HG02852 (cell line): ENCODE measurements at regions not wholly inside any gene's neighbourhood (a gene's known extent, or its start where the extent isn't known, plus 50 kb on each side); places are given as distances from the start of the nearest gene placed in this dataset.

ENCODE experiments used
- ATAC-seq: cut with Tn5 transposase; IDR thresholded peaks from one replicate; pipeline ENCODE4 v1.9.1; 2021; ENCODE audit warnings: mild to moderate bottlenecking, moderate library complexity; ENCODE audit not compliant: unreplicated experiment

DNA sequence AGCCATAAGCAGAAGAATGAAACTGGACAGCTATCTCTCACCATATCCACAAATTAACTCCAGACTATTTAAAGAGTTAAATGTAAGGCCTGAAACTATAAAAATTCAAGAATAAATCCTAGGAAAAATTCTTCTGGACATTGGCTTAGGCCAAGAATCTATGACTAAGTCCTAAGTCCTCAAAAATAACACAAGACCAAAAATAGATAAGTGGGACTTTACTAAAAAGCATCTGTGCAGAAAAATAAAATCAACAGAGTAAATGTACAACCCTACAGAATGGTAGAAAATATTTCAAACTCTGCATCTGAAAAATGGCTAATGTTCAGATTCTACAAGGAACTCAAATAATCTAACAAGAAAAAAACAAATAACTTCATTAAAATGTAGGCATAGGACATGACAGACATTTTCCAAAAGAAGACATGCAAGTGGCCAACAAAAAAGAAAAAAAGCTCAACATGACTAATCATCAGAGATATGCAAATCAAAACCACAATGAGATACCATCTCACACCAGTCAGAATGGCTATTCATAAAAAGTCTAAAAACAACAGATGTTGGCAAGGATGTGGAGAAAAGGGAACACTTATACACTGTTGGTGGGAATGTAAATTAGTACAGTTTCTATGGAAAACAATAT is 61.0 kb upstream of the PPFIA2 start:
- no peak for ATAC-seq

DNA sequence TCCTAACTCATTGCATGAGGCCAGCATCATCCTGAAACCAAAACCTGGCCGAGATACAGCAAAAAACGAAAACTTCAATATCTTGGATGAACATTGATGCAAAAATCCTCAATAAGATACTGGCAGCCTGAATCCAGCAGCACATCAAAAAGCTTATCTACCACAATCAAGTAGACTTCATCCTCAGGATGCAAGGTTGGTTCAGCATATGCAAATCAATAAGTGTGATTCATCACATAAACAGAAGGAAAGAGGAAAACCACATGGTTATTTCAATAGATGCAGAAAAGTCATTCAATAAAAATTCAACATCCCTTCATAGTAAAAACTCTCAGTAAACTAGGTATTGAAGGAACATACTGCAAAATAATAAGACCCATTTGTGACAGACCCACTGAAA is 56.5 kb upstream of the PPFIA2 start:
- ATAC-seq, result no peak

DNA sequence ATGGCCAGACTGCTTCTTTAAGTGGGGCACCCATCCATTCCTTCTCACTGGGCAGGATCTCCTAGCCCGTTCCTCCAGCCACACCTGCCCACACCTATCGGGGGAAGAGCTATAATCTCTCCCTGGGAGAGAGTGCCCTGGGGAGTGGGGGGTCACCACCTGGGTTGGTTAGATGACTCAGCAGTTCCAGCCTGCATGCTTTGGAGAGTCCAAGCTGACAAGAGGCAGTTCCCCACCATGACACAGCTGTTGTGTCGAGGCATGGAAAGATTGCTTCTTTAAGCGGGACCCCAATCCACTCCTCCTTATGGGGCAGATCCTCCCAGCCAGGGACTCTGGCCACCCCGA is 52.6 kb upstream of the PPFIA2 start:
- ATAC-seq, result no peak

DNA sequence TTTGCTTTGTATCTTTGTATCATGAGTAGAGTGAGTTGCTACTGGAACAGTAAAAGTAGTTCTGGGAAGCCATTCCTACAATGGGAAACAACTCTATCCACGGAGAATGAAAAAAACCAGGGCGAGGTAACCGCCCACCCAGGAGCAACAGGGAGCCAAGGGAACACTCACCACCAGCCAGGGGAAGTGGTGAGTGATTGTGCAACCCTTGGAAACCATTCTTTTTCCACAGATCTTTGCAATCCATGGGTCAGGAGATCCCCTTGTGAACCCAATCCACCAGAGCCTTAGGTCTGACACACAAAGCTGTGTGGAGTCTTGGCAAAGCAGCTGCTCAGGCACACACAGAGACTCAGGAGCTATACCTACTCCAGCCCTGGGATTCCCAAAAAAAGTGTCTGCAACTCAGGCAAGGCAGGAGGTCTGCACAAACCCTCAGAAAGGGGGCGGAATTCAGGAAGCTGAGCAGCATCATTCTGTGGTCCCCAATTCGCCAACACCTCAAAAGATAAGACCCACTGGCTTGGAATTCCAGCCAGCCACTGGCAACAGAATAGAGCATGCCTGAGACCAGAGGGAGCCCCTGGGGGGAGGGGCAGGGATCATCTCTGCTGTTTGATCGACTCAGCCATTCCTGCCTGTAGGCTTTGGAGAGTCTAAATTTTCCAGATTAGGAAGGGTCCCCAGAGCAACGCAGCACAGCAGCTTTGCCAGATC is 52.1 kb upstream of the PPFIA2 start:
- ATAC-seq, result no peak

DNA sequence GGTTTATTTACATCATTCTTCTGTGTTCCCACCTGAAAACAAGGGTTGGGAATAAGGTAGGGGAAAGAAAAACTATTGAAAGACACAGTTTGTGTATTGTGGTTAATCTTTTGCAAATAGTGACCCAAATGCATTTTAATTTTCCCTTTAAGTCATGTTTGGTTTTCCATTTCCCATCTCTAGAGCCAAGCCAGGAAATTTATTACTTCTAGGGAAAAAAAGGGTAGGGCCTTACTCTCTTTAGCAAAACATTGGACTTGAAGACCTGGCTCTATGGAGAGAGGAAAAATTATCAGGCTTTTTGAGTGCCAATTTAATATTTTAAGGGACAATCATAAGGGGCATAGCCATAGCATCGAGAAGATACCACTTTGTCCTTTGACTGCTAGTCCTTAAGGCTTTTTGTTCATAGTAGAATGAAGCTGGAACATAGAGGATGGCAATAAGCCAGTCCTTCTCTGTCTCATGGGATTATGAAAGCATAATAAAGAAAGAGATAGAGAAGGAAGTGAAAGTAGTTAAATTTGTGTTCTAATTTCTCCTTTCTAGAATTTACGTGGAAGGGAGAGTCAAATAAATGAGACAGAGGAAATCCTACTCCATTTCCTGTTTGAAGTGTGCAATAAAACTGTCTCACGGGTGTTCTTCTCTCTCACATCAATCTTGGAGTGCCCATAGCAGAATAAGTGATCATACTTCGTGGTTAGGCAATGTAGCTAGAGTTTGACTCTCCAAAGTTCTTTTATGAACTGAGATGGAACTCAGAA is 50.9 kb upstream of the PPFIA2 start:
- ATAC-seq, result peak; percentile 76

DNA sequence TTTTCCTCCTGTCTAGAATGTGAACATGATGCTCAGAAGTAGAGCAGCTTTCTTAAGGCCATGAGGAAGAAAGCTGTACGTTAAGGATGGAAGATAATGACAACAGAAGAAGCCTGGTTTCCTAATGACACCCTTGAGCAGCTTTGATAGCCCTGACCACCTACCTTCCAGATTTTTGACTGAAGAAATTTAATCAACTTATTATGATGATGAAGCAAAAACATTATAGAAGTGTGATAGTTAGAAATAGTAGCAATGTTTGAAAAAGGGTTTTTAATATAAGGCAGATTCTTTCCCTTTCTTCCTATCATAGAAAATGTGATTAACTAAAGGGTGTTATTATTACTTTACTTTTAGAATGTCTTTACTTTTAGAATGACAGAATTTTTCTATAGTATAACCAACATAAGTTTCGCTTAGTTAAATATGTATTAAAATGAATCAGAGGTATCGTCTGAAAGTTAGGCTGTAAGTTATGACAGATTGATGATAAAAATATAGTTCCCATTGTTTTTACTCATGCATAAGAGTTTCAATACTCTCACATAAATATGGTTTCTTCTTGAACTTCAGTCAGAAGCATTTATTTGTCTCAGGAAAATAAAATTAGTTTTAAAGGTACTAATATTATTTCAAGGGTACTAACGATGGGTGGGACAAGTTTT is 50.1 kb upstream of the PPFIA2 start:
- ATAC-seq, result no peak
